ENCODE measurements at regions not wholly inside any gene's neighbourhood (a gene's known extent, or its start where the extent isn't known, plus 50 kb on each side); places are given as distances from the start of the nearest gene placed in this dataset.

GRCh38 chr13:74450525-74450845, 316.3 kb upstream of the KLF12 start:
- no peaks in the 10 kb centered on the region for H4K20me1 ChIP-seq (ENCODE audit: control insufficient read depth, insufficient read depth)
- in situ Hi-C loops (cut with MboI) = no loop called here
- no peaks in the 10 kb centered on the region for H3K9me3 ChIP-seq (replicated peaks; ENCODE audit: control insufficient read depth, insufficient read depth, low read length)
- ATAC-seq (no peak), DNase-seq (ENCODE audit: low read depth, low spot score) (no peak), FAIRE-seq (no peak)
- no peak overlapping the region for H2AFZ ChIP-seq (ENCODE audit: control insufficient read depth, low read depth, low read length)
- ChIA-PET CTCF (no interaction called here), POLR2A (no interaction called here), SMC1A (ENCODE audit: uncharacterized antibody, unreplicated experiment) (interaction anchor here (0.6 kb wide), 1 partner anchor 1489 kb away, joined by 3 read pairs; no protein-coding TSS in a partner anchor), RAD21 (ENCODE audit: unreplicated experiment) (no interaction called here)
- H3K9ac ChIP-seq (ENCODE audit: control insufficient read depth, insufficient read depth, low read length) = no peak overlapping the region
- H3K4me3 ChIP-seq = no peak overlapping the region
- BruUV-seq (replicated peaks) = no TSS peak
- H3K79me2 ChIP-seq (ENCODE audit: control insufficient read depth, insufficient read depth, low read length) = no peaks in the 10 kb centered on the region
- no peak overlapping the region for H3K4me2 ChIP-seq (ENCODE audit: control insufficient read depth, insufficient read depth)
- TF ChIP-seq SMAD1 (IDR thresholded peaks at IDR 0.05; ENCODE audit: low read depth, partially characterized antibody) (no peak), HCFC1 (IDR thresholded peaks at IDR 0.05; ENCODE audit: low read length) (no peak), CHD2 (IDR thresholded peaks at IDR 0.05; ENCODE audit: borderline replicate concordance, low read depth, low read length) (no peak), TCF7 (IDR thresholded peaks at IDR 0.05; ENCODE audit: borderline replicate concordance) (no peak), RUNX3 (IDR thresholded peaks at IDR 0.05; ENCODE audit: low read length) (no peak)
- H3K36me3 ChIP-seq (ENCODE audit: control insufficient read depth in 2 of 2, insufficient read depth in 2 of 2, low read length in 1 of 2) = no peaks in the 10 kb centered on the region
- intact Hi-C loops (cut with micrococcal nuclease; ENCODE audit: unreplicated experiment) = no loop called here
- no peaks in the 10 kb centered on the region for H3K27me3 ChIP-seq (replicated peaks in 1 of 2; ENCODE audit: control insufficient read depth in 2 of 2, insufficient read depth in 2 of 2, low read length in 1 of 2)
- 33% methylated on average over 3 of the region's 3 CpGs for WGBS (ENCODE audit: insufficient coverage, insufficient replicate concordance, low lambda C conversion rate, missing lambda C conversion rate)
- H3K4me1 ChIP-seq (ENCODE audit: control insufficient read depth, insufficient read depth, low read length) = no peaks in the 10 kb centered on the region
- no peak overlapping the region for H3K27ac ChIP-seq (ENCODE audit: control insufficient read depth, insufficient read depth)

- Histone ChIP-seq H3K4me3 (no peak overlapping the region), H3K27me3 (replicated peaks in 1 of 2; ENCODE audit: control insufficient read depth in 2 of 2, insufficient read depth in 2 of 2, low read length in 1 of 2) (no peaks in the 10 kb centered on the region), H2AFZ (ENCODE audit: control insufficient read depth, low read depth, low read length) (no peak overlapping the region), H4K20me1 (ENCODE audit: control insufficient read depth, insufficient read depth) (no peaks in the 10 kb centered on the region), H3K27ac (ENCODE audit: control insufficient read depth, insufficient read depth) (no peak overlapping the region), H3K9ac (ENCODE audit: control insufficient read depth, insufficient read depth, low read length) (no peak overlapping the region), H3K36me3 (ENCODE audit: control insufficient read depth in 2 of 2, insufficient read depth in 2 of 2, low read length in 1 of 2) (no peaks in the 10 kb centered on the region), H3K9me3 (replicated peaks; ENCODE audit: control insufficient read depth, insufficient read depth, low read length) (no peaks in the 10 kb centered on the region), H3K4me2 (ENCODE audit: control insufficient read depth, insufficient read depth) (no peak overlapping the region), H3K79me2 (ENCODE audit: control insufficient read depth, insufficient read depth, low read length) (no peaks in the 10 kb centered on the region), H3K4me1 (ENCODE audit: control insufficient read depth, insufficient read depth, low read length) (no peaks in the 10 kb centered on the region)
- POLR2A ChIA-PET = no interaction called here
- SMC1A ChIA-PET (ENCODE audit: uncharacterized antibody, unreplicated experiment) = interaction anchor here (0.6 kb wide), 1 partner anchor 1489 kb away, joined by 3 read pairs; no protein-coding TSS in a partner anchor
- WGBS (ENCODE audit: insufficient coverage, insufficient replicate concordance, low lambda C conversion rate, missing lambda C conversion rate) = 26% methylated on average over 2 of the region's 2 CpGs
- no peak for TF ChIP-seq MEF2B (IDR thresholded peaks at IDR 0.05; ENCODE audit: partially characterized antibody, poor library complexity, severe bottlenecking)
- TF ChIP-seq ATF7 (IDR thresholded peaks at IDR 0.05; ENCODE audit: low read depth) = no peak
- BruUV-seq (replicated peaks) = no TSS peak
- CTCF ChIA-PET = no interaction called here
- ATAC-seq (no peak), FAIRE-seq (no peak), DNase-seq (ENCODE audit: low read depth, low spot score) (no peak)
- RAD21 ChIA-PET (ENCODE audit: unreplicated experiment) = no interaction called here
- intact Hi-C loops (cut with micrococcal nuclease; ENCODE audit: unreplicated experiment) = no loop called here
- in situ Hi-C loops (cut with MboI) = no loop called here
Measured at GRCh38 chr13:74449811-74450524, 315.8 kb upstream of the KLF12 start.
